NCI-H187 treated with DMSO at 0.1 percent for 48 hours (cell line): ENCODE measurements at regions not wholly inside any gene's neighbourhood (a gene's known extent, or its start where the extent isn't known, plus 50 kb on each side); places are given as distances from the start of the nearest gene placed in this dataset.

Experiments used
- DNase-seq: peaks from one replicate; lab custom pipeline; 2025; lab: John Stamatoyannopoulos, UW

DNA sequence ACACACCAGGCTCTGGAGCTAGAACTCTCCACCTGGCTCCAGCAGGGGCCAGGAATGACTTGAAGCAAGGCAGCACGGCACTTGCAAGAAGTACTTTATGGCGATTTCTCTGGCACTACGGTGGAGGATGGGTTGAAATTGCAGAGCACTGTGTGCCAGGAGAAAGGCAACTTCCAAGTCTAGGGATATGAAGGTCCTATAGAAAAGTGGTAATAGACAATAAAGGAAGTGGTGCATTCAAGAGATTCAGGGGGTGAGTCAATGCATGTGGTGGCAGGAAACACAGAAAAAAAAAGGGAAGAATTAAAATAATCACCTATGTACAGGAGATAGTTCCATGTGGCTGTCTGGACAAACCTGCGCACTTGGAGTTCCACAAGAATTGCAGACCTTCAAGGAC is 240.3 kb upstream of the DYNLRB2 start:
- DNase-seq: no peak

DNA sequence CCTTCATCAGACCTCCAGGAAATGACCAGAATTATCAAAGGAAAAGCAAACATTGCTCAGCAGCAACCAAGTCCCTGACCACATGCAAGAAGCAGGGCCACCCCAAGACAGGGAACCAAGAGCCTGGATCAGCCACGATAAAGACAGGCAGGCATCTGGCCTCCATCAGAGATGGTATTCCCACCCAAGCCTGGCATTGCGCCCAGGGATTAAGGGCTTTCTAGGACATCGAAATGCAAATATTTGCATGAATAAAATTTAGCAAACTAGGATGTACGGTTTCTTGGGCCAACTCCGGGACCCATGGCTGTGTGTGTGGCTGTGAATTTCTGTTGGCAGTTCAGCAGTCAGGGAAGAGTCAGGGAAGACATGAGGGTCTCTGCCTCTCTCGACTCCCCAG is 241.4 kb upstream of the DYNLRB2 start:
- DNase-seq: no peak

DNA sequence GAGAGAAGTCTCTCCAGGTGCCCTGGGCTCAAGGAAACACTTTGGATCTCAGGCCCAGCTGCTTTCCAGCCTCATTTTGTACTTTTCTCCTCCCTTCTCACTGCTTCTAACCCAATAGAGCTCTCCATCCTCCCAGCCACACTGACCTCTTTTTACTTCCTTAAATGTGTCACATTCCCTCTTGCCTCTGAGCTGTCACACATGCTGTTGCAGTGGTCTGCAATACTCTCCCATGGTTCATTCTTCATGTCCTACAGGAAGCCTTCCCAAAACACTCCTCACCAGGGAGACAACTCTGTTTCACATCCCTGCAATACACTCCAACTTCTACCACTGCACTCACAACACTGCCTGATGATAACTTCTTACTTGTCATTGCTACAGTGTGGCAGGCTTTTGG is 242.1 kb upstream of the DYNLRB2 start:
- no peak for DNase-seq

DNA sequence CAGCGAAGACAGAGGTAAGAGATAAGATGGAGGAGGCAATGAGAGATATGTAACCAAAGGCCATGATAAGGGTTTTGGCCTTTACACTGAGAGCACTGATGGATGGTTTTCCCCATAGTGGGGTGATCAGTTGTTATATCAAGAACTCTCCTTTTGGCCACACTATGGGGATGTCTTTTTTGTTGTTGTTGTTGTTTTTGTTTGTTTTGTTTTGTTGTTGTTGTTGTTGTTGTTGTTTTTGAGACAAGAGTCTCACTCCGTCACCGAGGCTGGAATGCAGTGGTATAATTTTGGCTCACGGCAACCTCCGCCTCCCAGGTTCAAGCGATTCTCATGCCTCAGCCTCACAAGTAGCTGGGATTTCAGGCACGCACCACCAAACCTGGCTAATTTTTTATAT is 244.8 kb upstream of the DYNLRB2 start:
- no peak for DNase-seq

DNA sequence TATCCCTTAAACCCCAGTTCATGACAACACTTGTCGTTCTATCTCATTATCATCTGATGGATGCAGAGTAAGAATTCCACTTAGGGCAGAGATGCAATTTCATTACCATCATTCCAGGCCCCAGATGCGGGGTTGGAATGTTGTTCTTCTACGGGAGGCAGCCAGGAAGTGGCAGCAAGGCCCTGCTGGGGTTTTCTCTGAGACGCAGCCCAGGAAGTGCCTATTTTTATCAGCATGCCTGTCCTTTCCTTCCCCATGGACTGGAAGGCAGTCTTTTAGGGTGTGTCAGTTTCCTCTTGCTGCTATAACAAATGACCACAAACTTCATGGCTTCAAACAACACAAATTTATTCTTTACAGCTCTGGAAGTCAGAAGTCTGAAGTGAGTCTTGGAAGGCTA is 246.6 kb upstream of the DYNLRB2 start:
- no peak for DNase-seq

DNA sequence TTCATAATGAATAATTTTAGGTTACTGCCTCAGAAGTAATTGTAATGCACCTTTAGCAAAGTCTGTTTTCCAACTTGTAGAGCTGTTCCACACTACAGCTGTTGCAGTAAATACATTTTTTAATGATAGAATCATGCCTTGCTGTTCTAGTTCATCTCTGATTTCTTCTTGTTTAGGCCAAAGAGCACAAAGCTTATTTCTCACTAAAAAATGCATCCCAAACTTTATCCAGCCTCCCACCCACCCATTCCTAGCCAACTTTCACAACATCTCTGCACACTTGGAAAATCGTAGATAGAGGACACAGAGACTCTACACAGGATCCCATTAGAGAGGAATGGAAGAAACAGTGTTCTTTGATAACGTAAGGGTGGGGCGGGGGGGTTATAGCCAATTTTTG is 252.2 kb upstream of the DYNLRB2 start:
- no peak for DNase-seq

DNA sequence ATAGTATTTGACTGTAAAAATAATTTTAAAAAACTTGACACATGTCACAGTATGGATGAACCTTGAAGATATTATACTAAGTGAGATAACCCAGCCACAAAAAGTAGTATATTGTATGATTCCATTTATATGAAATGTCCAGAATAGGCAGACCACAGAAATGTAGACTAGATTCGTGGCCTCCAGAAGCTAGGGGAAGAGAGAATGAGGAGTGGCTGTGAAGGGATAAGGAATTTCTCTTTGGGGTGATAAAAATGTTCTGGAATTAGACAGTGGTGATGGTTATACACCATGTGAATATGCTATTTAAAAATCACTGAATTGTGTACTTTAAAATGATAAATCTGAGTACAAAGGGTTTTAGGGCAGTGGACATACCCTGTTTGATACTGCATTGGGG is 253.1 kb upstream of the DYNLRB2 start:
- no peak for DNase-seq

DNA sequence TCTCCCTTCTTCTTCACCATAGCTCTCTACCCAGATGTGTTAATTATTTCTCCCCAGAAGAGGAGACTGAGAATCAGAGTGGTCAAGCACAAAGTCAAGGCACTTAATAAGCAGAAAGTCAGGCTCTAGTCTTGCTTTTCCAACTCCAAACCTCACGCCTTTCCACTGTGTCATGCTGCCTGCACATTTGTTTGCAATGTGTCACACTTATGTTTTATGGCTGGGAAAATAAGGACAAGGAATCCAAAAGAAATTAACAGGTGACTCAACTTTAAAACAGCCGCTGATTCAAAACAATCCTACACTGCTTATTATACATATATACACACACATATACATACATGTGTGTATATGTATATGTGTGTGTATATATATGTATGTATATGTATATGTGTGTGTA is 255.7 kb upstream of the DYNLRB2 start:
- no peak for DNase-seq

DNA sequence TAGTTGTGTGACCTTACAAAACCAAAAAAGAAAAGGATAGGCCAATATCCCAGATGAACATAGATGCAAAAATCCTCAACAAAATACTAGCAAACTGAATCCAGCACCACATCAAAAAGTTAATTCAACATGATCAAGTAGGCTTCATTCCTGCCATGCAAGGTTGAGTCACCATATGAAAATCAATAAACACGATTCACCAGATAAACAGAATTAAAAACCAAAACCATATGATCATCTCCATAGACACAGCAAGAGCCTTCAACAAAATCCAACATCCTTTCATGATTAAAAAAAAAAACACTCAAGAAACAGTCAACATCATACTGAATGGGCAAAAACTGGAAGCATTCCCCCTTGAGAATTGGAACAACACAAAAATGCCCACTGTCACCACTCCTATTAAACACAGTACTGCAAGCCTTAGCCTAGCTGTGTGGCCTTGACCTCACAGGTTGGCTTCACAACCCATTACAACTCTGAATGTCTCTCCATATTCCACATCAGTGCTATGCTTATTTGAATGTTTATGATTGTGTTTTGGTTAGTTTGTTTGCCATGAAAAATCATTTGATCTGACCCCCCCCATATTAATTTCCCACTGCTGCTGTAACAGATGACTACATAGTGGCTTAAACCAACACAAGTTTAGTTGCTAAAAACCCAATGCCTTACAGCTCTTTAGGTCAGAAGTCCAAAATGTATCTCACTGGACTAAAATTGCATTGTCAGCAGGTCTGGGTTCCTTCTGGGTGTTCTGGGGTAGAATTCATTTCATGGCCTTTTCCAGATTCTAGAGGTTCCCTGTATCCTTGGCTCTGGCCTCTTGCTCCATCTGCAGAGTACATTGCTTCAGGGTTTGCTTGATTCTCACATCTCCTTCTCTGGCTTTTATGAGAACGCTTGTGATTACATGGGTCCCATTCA is 257.1 kb upstream of the DYNLRB2 start:
- DNase-seq: no peak

DNA sequence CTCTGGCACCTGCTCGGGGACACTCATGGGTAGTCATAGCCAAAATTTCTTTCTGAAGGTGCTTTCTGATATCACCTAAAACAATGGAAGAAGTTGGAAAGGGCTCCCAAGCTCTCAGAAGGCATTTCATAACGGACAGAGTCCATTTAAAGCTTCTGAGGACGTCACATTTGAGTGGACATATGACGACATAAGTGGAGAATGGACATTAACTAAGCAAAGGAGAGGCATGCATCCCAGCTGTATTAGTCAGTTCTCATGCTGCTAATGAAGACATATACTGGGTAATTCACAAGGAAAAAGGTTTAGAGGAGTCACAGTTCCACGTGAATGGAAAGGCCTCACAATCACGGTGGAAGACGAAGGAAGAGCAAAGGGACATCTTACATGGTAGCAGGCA is 260.2 kb upstream of the DYNLRB2 start:
- DNase-seq: no peak

DNA sequence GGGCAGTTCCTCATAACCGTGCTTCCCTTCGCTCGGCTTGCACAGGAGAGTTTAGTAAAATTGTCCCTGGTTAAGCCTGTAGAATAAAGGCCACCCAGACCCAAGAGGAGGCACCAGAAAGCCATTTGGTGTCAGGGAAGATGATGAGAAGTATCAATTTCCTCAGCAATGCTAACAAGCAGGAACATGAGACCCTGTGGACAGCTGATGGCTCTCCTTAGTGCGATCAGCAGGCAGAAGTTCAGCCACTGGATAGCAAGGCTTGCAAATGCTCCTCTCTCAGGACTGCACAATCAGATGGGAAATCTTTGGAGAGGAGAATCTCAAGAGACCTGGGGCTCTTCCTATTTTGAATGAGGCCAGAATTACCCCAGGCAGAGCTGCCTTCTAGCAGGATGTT is 261.1 kb upstream of the DYNLRB2 start:
- no peak for DNase-seq

DNA sequence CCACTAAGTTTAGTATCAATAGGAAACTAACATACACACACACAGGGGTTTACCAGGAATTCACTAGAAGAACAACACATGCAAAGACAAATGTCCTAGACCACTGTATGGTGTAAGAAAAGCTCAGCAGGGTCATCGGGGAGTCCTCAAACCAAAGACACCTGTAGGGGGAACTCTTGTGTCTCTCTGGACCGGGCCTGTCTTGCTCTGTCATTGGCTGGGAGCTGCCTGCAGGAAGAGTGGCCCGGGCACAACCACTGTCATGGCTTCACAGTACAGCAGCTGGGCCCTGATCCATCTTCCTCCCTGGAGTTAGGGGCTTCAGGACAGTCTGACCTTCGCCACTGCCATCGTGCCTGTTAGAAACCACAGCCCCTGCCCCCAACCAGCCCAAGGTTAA is 263.6 kb upstream of the DYNLRB2 start:
- DNase-seq: no peak

DNA sequence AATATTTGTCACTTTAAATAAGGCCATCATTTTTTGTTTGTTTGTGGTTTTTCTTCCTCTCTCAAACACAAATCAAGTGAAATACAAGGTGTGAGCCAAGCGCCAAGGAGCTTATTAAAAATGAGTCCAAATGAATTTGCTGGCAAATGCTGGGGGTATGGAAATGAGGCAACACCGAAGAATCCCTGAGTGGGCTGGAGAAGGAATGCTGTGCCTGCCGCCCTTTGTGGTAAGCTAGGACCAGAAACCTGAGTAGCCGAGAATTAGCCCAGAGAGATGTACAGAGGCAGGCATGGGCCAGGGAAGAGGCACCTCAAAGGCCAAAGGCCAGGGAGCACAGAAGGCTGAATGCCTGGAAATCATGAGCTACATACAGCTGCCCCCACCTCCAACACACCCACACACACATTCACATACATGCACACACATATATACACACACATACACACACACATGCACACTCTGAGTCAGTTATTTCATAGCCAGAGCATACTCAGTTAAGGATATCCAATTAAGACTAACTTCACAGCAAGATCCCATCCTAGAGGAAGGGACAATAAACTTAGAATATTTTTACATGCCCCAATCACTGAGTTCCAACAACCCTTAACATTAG is 266.1 kb upstream of the DYNLRB2 start:
- DNase-seq: no peak

DNA sequence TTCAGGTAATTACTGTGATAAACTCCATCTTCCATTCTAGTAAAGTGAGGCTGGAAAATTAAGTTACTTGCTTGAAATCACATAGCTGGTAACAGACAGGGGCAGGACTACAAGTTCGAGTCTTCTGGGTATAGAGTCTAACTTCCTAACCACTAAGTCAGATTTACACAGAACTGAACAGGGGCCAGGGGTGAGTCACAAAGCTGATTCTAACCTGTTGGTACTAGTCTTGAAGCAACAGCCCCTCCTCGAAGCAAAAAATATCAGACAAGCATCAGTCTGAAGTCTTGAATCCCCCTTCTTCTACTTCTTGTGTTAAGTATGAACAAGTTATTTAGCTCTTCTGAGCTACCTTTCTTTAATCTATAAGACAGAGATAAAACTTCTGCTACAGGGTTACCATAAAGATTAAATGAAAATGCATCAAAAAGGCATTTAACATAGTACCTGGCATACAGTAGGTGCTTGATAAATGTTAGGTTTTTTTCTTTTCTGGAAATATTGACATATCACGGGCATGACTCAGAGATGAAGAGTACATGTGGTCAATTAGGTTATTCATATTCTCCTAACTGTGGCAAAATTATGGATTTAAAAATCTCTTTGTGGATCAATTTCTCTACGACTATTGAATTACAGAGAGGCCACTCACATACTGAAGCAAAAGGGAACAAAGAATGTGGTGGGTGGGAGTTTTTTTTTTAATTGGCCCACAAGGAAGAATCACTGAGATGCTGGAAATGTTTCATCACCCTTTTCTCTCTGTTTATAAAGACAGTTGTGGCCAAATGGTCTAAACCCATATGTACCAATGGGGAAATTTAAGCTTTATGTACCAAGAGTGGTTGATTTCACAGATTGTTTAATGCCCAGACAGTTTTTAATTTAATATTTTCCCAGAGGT is 266.9 kb upstream of the DYNLRB2 start:
- no peak for DNase-seq

DNA sequence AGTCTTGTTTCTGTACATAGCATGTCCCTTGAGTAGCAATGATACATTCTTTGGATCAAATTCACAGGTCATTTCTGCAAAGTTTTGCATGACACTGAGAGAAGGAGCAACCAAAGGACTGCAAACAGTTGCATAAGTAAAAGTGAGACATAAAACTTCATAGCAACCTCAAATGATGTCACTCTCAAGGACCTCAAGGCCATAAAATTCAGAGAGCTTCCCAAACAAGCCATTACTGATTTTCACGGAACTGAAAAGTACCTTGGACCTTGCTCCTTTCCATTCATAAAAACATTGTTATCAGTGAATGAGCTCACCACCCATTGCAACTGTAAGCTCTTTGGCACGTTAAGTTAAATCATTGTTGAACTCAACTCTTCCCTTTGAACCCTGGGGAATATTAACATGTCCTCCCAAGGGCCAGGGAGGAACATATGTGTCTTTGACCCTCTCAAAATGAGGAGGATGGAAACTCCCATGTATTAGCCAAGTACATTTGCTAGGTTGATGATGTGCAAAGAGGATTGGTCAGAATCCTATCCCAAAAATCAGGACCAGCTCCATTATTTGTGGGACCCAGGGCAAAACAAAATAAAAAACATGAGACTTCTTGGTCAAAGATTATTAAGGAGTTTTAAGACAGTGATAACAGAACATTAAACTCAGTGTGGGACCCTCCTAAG is 275.0 kb upstream of the DYNLRB2 start:
- DNase-seq: no peak

DNA sequence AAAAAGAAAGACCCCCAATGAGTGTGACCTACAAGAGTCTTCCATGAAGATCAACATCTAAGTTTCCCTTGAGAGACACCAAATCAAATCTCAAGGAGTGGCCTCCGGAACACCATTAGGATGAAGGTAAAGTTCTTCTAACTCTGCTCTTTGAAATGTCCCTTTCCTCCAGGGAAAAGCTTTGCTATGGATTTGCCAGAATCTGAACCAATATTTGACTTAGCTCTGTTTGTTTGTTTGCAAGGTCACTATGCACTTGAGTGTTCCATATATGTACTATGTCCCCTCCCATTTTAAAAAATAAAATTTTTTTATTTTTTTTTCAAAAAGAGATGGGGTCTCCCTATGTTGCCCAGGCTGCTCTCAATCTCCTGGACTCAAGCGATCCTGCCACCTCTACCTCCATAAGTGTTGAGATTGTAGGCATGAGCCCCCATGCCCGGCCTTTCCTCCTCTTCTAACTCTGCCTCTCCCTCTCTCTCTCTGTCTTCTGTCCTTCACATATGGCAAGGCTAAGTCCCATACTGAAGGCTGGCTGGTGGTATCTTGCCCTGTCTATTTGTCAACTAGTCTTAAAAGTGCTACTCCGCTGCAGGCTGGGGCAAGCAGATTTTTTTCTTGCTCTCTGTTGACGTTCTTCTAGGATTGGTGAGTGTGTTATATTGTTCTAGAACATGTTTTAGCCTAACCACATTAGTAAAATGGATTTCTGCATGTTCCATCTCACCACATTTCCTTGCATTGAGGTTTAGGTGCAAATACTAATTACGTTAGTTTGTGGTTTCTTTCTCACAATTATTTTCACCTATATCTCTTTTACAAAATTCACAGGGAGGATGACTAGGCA is 276.7 kb upstream of the DYNLRB2 start:
- DNase-seq: no peak

DNA sequence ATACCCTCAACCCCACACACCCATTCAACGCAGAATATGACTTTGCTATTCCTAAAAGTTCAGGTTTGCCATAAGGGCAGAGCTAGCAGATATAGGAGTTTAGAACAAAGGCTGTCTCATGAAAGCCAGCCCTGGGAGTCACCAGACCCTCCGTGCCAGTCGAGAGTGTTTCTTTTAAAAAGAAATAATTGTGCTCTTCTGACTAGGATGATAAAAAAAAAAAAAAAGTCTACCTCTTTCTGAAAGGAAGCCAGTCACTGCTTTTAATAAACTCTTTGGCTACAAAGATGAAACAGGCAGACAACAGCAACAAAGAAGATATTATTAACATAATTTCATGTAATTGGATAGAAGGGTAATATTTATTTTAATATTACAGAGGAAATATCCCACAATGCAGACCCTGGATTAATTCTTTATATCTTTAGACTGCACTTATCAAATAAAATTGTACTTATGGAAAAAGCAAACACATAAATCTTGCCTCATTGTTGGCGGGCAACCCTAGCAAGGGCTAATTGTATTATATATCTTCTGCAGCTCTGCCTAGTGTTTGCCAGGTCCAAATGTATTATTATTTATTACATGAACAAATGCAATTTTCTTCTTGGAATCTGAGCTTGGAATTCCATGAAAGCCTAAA is 277.5 kb upstream of the DYNLRB2 start:
- no peak for DNase-seq

DNA sequence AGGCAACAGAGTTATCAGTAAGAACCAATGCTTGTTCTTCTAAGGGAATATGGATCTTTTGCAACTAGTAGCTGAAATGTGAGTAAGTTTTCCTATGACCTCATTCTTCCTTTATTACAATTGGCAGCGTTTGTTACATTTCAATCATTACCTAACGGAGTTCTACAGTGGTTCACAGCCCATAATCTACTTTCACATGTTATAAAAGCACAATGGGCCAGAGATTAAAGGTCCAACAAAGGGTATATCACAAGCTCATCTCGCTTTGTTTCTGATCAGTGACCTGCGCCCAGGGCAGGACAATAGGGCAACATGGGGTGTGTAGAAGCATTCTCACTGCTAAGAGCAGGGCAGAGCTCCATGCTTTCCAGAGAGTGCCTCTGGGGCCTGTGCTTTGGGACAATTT is 279.9 kb upstream of the DYNLRB2 start:
- no peak for DNase-seq

DNA sequence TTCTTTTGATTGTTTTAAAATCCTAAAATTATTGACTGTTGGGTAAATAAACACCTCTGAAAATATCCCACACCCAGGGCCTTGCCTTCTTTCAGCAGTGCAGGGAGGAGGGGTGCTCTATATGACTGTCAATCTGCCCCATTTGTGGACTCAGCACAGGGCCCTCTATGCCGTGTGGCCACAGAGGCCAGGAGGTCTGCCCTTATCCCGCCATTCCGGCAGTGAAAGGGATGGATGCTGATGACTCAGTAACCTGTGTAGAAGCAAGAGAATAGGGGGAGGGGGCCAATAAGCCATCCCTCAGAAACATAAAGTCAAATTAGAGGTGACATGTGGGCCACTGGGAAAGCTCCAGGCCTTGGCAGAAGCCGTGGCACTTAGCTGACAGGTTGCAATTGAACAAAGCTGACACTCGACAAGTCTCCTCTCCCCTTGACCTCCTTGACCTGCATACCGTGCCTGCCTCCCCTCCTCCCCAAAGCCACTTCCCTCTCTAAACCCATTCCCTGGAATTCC is 281.4 kb upstream of the DYNLRB2 start:
- no peak for DNase-seq

DNA sequence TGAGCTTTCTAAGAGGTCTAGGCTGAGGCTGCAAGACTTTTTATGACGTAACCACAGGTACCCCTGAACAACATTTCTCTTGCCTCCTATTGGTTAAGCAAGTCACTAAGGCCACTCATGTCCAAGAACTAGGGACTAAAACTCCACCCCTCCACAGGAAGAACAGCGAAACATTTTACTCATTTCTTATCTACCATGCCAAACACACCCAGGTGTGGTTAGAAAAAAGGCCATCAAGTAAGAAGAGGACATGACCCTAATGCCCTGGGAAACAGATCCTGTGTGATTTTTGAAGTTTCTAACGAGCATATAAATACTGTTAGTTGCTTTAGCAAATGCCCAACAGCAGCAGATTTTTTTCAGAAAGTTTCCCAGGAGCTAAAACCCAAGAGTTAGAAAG is 282.4 kb upstream of the DYNLRB2 start:
- no peak for DNase-seq
